NOMO-1 treated with DMSO at 0.1 percent for 48 hours (cell line): ENCODE measurements at regions not wholly inside any gene's neighbourhood (a gene's known extent, or its start where the extent isn't known, plus 50 kb on each side); places are given as distances from the start of the nearest gene placed in this dataset.

Source experiments
- DNase-seq: peaks from one replicate; lab custom pipeline; 2025; ENCODE audit not compliant: unreplicated experiment; lab: John Stamatoyannopoulos, UW

DNA sequence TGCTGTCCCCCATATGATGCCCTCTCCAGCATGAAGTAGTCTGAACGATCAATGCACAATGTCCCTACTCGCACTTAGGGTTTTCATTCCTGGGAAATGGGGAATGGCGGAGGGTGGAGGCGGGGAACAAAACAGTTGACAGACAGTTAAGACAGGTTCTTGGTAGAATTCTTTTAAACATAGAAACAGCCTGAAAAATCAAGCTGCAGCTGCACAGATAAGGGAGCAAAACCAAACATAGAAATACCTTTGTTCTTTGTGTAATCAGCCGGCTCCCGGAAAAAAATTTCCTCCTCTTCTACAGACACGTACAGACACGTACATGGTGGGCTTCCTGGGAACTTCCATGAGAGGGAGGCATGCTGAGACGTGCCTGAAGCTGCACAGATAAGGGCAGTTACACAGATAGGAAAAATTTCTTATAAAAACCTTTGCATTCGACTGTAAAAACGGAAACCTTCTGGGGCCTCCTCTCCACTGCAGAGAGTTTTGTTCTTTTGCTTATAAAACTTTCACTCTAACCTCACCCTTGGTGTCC, 662.4 kb upstream of the PTPRD start:
- DNase-seq = no peak

DNA sequence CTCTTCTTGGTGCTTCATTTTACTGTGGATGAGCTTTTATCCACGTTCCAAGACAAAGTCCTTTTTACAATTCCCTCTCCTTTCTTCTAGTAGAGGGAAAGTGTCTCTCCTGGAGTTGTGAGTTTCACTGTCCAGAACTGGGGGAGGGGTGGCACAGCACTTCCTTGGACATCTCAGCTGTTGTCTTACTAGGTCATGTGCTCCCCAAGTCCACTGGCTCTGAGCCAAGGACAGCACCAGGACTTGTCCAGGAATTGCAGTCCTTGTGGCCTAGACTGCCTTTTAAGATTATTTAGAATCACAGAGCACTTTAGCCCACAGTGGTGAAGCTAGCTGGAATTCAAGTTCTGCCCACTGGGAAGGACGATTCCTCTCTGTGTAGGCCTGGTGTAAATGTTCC, 700.2 kb upstream of the PTPRD start:
- DNase-seq = no peak

GRCh38 chr9:11318946-11319345, 706.1 kb upstream of the PTPRD start:
- no peak for DNase-seq

DNA sequence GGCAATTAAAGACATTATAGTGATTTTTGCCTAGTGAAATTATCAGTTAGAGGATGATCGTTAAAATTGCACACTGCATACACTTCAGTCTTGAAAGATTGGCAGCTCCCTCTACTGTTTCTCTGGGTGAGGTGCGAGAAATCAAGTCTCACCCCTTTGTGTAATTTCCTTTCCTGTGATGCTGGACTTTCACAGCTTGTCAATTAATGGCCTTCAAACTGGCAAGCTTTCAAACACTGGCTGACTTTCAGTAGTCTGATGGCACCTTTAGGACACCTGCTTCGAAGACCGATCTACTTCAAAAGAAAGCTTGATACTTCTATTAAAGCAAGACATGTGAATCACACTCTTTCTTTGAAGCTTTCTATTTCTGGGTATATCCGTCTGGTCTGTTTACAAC, 706.7 kb upstream of the PTPRD start:
- DNase-seq = peak; percentile 0

GRCh38 chr9:11320989-11321388, 708.2 kb upstream of the PTPRD start:
- DNase-seq = no peak

- no peak for DNase-seq
Measured at GRCh38 chr9:11323457-11323856, 710.7 kb upstream of the PTPRD start.

- no peak for DNase-seq
Measured at GRCh38 chr9:11326231-11326630, 713.4 kb upstream of the PTPRD start.

GRCh38 chr9:11328326-11328725, 715.5 kb upstream of the PTPRD start:
- DNase-seq = no peak

GRCh38 chr9:11335011-11335410, 722.2 kb upstream of the PTPRD start:
- DNase-seq = no peak

DNA sequence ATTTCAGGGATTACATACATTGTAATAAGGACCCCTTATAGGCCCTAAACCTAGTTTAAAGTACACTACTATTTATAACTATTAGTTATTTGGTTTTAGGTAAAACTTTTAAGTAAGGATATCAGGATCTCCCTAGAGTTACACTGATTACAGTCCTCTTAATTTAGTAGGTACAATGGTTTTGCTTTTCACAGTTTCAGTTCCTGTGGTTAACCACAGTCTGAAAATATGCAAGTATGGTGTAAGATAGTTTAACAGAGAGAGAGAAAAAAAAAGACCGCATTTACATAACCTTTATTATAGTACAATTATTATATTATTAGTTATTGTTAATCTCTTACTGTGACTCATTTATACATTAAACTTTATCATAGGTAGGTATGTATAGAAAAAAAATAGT, 725.3 kb upstream of the PTPRD start:
- DNase-seq = peak; percentile 55

GRCh38 chr9:11340654-11341053, 727.9 kb upstream of the PTPRD start:
- DNase-seq = no peak

- DNase-seq = no peak
Measured at GRCh38 chr9:11347437-11347836, 734.6 kb upstream of the PTPRD start.

DNA sequence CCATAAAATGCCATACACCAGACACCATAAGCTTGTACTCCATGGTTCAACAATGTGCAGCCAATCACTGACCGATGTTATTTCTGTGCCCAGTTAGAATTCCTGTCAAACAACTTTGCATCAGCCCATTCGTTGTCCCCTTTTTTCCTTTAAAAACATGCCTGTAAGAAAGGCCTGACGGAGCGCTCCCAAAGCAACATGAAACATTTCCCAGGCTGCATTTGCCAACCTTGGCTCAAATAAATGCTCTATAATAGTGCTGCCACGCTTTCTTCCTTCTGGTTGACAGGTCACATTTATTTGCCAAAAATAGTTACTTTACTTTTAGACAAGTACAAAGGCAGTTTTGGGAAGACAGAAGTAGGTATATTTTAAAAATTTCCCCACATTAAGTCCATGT, 735.6 kb upstream of the PTPRD start:
- DNase-seq = no peak

GRCh38 chr9:11349187-11349586, 736.4 kb upstream of the PTPRD start:
- no peak for DNase-seq

- DNase-seq = no peak
Measured at GRCh38 chr9:11352612-11353011, 739.8 kb upstream of the PTPRD start.

- DNase-seq = no peak
Measured at GRCh38 chr9:11356067-11356466, 743.3 kb upstream of the PTPRD start.

DNA sequence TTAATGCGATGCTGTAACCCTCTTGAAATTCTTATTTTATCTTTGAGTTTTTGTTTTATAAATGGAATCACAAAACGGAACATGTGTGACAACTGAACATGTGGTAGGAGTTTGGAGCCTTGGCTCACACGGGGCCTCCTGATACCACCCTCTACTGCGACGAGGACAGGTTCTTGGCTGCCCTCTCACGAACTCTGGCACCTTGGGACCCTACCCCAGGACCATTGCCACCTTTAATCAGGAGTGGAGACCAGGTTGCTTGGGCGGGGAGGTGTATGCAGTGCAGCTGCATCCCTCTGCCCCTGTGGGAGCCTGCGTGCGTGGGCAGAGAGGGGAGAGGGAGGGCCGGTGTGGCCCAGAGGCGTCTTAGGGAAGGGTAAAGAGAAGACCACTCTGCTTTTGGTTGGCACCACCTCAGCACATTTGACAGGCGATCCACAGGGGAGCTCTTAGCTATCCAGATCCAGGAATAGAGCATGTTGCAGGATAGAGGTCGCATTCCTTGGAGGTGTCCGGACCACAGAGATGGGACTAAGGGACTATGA, 753.9 kb upstream of the PTPRD start:
- DNase-seq = no peak

- DNase-seq = no peak
Measured at GRCh38 chr9:11374926-11375325, 762.1 kb upstream of the PTPRD start.

DNA sequence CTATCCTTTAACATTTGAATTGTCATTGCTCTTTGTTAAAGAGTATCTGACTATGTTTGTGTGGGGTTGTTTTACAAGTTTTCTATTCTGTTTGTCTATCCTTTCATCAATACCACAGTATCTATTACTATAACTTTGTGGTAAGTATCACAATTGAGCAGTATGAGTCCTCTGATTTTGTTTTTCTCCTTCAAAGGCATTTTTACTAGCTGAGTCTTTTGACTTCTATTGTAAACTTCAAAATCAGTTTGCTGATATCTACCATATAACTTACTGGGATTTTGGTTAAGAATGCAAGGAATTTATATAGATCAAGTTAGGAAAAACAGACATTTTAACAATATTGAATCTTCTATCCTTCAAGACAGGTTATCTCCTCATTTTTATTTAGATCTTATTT, 789.8 kb upstream of the PTPRD start:
- no peak for DNase-seq

DNA sequence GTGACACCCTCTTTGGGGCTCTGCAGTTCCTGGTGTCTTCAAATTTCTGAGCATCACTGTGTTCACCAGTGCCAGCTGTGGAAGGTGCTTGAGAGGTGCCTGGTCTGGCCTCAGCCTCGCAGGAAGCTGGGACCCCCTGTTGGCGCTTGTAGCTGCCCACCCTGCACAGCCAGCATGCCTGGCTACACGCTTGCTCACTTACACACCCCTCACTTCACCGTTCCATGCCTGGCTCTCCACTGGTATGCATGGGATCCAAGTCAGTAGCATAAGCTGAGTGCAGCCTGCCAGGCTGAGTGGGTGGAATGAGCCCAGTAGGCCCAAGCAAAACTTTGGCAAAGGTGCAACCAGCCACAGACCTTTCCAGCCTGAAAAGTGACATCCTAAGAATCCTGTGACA, 801.4 kb upstream of the PTPRD start:
- no peak for DNase-seq

GRCh38 chr9:11417782-11418181, 805.0 kb upstream of the PTPRD start:
- no peak for DNase-seq

GRCh38 chr9:11431490-11431889, 818.7 kb upstream of the PTPRD start:
- DNase-seq = no peak

GRCh38 chr9:11432361-11432760, 819.6 kb upstream of the PTPRD start:
- DNase-seq = no peak

DNA sequence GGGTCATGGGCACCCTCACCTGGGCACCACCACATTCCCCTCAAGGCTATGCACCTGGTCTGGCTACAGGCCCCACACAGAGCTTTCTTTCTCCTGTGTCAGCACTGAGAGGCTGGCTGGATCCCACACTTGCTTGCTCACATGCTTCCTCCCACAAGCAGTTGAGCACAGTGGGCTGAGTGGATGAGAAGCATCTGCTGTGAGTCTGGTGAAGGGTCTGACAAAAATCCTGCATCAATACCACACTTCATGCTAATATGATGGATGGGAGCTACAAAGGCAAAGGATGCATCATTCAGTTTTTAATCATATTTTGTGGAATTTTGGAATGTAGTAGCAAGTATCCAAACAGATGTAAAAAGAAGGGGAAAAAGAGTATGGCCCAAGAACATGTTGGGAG, 830.8 kb upstream of the PTPRD start:
- no peak for DNase-seq
